ENCODE measurements at regions not wholly inside any gene's neighbourhood (a gene's known extent, or its start where the extent isn't known, plus 50 kb on each side); places are given as distances from the start of the nearest gene placed in this dataset.

DNA sequence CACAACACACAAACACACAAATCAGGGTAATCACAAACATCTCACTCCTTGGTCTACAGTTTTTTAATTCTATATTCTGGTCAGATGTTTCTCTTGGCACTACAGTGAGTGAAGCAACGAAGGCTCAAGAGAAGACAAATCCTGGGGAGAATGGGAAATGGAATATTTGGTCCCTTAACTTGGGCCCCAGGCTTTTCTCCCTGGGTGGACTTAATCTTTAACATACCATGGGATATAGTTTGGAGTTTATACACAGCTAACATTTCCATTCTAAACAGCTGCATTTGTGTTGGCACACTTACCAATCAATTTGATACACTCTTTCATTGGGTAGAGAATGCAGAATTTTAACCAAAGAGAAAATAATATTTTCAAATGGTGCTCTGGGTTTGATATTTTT lies 1132.6 kb upstream of the SLC10A2 start:
- no peak for DNase-seq (ENCODE audit: low read depth)

- DNase-seq (ENCODE audit: low read depth) = no peak
These were observed 1130.4 kb upstream of the SLC10A2 start for GRCh38 chr13:104196611-104197010.

- DNase-seq (ENCODE audit: low read depth) = no peak
These were observed 1115.5 kb upstream of the SLC10A2 start for GRCh38 chr13:104181526-104182231.

DNA sequence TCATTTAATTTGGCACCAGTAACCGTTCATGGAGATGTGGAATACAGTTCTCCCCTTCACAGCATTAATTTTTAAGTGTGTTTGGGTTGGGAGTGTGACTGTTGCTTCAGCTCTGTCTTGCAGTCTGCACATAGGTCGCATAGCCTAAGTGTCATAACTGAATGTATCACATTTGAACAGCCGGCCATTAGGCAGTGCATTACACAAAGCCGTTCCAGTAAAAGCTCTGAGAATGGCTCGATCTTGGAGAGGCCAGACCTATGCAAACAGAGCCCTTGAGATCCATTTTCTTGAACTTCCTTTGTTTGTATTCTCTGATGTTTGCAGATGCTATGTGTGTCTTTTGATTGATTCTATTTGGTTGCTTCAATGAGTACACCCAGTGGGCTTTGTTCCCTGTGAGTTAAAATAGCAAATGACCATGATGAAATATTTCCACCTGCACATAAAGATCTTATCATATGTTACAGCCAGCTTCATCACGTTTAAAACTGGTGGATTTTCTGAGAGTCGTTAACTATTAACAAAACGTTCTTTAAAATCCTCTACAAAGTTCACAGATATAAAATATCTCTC lies 1104.9 kb upstream of the SLC10A2 start:
- no peak for DNase-seq (ENCODE audit: low read depth)

- no peak for DNase-seq (ENCODE audit: low read depth)
These were observed 1097.8 kb upstream of the SLC10A2 start for GRCh38 chr13:104163866-104164630.

DNA sequence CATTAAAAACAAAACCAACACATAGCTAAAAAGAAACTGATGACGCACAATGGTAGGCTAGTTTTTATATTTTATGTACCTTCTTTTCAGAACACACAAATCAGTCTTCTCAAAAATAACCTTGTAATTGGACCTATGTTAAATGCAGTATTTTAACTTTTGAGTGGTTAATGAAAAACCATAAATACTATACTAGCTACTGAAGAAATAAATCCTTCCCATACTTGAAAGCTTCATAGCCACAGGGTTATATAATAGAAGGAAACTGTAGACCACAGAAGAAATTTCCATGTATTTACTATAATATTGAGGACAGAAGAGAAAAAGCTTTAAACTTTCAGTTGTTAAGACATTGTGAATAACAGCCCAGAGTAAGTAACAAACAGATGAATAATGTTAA lies 1094.3 kb upstream of the SLC10A2 start:
- DNase-seq (ENCODE audit: low read depth) = no peak

DNA sequence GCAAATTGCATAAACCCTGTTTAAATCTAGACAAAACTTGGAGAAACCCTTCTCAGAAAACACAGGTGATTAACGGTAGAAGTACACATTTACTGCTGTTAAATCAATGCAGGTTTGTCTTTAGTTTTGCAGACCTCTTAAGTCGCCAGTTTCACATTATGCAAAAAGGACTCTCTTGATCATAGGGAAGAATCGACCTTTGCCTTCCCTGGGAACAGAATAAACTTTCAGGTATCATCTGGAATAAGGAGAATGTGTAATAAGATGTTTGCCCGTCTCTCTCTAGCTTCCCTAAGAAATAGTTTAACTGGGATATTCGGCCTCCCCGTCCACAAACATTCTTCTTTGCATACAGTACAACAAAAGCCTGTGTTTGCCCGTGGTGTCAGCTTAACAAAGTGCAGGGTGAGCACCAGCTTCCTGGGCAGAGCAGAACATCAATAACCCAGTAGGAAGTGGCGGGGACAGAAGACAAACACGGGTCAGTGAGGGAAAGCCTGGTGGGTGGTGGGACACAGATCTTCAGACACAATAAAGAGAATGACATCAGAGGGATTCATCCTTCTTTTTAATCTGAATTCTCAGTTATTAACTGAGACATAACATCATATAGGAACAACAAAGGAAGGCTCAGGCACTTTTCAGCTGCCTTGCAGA lies 1077.7 kb upstream of the SLC10A2 start:
- DNase-seq (ENCODE audit: low read depth) = no peak

GRCh38 chr13:104140552-104140951 lies 1074.3 kb upstream of the SLC10A2 start:
- DNase-seq (ENCODE audit: low read depth) = no peak

DNA sequence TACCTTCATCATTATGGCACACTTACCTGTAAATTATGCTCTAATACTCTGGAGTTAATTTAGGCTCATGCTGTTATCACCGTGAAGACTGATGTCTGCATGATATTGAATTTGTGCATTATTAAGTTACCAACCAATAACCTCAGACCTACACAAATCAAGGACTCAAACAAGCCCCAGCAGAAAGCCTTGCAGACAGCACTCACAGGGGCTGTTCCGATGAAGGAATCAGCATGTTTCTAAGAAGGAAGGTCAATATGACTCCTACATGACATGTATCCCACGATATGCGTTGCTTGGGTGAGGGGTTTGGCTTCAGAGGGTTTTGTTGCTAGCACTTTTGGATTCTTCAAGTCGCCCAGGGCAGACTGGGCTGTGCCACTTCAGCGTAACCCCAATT lies 1071.2 kb upstream of the SLC10A2 start:
- no peak for DNase-seq (ENCODE audit: low read depth)

DNA sequence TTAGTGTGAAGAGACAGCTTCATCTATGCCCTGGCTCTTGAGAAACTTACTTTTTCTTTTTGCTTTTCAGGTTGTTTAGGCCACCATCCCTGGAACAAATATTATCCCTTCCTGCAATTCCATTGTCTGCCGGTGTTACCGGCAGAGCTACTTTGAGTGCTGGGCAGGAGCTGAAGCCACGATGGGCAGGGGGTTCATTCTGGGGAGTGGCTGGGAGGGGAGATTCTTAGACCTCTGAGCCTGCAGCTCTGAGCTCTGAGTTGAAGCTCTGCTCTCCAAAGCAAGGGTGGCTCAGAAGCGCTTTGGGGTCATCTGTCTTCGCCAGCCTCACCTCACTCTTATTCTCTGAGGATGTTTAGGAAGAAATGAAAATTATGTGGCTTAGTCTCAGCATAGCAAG lies 1066.6 kb upstream of the SLC10A2 start:
- no peak for DNase-seq (ENCODE audit: low read depth)

DNA sequence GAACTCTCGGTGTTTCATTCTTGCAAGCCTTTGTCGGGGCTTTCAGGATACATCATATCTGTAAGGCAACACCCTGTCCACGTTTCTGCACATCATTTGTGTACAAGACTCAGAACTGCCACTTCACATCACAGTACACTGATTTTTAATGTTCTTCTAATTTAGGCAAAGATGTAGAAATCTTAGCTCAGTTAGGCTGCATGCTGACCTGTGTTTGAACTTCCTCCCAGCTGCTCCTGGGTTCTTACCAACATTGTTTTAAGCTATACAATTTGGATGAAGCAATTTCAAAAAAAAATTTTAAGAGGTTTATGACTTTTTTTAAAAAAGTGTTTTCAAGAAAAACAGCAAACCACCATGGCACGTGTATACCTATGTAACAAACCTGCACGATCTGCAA lies 1047.9 kb upstream of the SLC10A2 start:
- DNase-seq (ENCODE audit: low read depth) = no peak

GRCh38 chr13:104111031-104111430 lies 1044.8 kb upstream of the SLC10A2 start:
- DNase-seq (ENCODE audit: low read depth) = no peak

DNA sequence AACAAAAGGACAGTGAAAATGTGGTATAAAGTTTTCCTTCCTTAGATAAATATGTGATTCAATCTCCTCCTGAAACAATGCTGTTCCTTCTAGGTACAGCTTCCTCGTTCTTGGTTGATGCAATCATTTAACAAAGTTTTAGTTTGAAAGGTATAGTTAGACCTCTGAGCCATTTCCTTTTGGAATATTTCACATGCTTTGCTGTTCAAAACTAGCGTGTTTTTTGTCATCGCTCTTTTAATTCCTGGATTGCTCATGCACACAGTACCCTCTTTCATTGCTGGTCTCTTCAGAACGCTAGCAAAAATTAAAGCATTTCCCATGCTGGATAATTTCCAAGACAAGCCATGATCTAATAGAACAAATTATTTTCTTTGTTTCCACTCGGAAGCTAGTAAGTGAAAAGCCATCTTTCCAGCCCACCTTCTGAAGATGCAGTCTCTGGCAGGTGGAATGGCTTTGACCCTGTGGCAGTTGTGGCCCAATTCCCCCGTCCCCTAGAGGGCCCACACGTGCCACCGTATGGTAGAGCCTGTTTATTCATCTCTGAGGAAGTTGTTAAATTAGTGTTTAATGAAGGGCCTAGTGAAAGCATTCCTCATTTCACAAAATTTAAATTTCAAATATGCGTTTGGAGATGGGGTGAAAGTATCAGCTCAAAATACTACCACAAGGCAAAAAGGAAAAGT lies 1040.6 kb upstream of the SLC10A2 start:
- DNase-seq (ENCODE audit: low read depth) = no peak

GRCh38 chr13:104105418-104106355 lies 1039.5 kb upstream of the SLC10A2 start:
- DNase-seq (ENCODE audit: low read depth) = no peak

- DNase-seq (ENCODE audit: low read depth) = no peak
These were observed 1033.5 kb upstream of the SLC10A2 start for GRCh38 chr13:104099750-104100149.

DNA sequence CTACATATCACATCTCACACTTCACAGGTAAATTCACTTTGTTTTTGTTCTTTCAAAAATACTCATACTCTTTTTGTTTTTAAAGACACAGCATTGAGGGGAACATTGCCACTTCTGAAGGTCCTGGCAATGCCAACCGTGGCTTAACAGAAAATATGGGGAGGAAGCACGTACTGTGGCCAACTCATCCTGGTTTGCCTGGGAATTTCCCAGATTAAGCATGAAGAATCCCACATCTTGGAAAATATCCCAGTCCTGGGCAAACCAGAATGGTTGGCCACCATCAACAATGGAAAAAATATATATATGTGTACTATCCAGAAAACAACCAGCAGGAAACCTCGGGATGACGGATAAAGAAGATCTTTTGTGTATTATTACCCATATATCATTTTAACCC lies 1032.2 kb upstream of the SLC10A2 start:
- no peak for DNase-seq (ENCODE audit: low read depth)

DNA sequence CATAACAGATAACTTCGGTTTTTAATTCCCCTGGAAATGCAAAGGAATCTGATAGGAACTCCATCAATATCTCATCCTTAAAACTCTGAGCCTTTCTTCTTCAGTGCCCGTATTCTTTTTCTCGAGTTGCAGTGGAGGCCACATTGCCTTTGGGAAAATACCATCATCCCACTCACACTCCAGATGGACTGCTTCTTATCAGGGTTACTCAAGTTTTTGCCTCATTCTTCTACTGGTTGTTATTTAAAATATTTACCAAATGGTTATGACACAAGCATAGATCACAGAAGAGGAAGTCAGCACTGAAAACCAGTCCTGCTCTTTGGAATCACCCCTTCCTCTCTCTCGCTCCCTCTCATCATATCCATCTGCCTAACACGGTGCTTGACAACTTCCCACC lies 1020.5 kb upstream of the SLC10A2 start:
- no peak for DNase-seq (ENCODE audit: low read depth)

GRCh38 chr13:104086210-104086609 lies 1020.0 kb upstream of the SLC10A2 start:
- no peak for DNase-seq (ENCODE audit: low read depth)

GRCh38 chr13:104085611-104086010 lies 1019.4 kb upstream of the SLC10A2 start:
- DNase-seq (ENCODE audit: low read depth) = no peak

DNA sequence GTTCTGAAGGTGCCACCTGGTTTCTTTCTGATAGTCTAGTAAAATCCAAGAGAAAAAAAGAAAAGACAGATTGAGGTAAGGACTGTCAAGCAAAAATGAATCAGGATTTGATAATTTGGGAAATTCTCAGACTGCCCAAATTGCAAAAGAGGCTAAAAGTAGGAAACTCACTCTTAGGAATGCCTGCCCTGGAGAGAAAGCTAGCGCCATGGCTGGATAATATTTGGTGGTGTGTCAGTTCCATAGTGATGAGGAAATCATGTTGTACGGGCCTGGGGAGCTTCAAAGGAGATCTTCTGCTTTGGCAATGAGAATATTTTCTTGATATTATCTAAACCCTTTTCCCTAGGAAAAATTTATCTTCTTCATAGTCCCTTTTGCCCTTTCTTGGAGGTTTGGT lies 1008.1 kb upstream of the SLC10A2 start:
- DNase-seq (ENCODE audit: low read depth) = no peak

- no peak for DNase-seq (ENCODE audit: low read depth)
These were observed 1005.6 kb upstream of the SLC10A2 start for GRCh38 chr13:104071806-104072205.
